GOT3 (cell line): ENCODE measurements at regions not wholly inside any gene's neighbourhood (a gene's known extent, or its start where the extent isn't known, plus 50 kb on each side); places are given as distances from the start of the nearest gene placed in this dataset.
A peak's percentile ranks its signal among the peaks of the same experiment; 100 is the strongest.
"Not testable (repeated sequence)": the region's sequence is repeated elsewhere in the genome, so short reads cannot be mapped to it uniquely, and the experiment has no call there.

Experiments used
- DNase-seq: peaks from one replicate; lab custom pipeline; 2025; ENCODE audit warnings: mixed read lengths; lab: John Stamatoyannopoulos, UW

GRCh38 chr3:158882445-158882844 is 80.6 kb downstream of the MFSD1 start:
- DNase-seq: no peak

GRCh38 chr3:158896729-158897128 is 94.9 kb downstream of the MFSD1 start:
- DNase-seq: no peak

GRCh38 chr3:158906749-158907148 is 104.9 kb downstream of the MFSD1 start:
- DNase-seq: no peak

GRCh38 chr3:158908187-158908734 is 106.4 kb downstream of the MFSD1 start:
- no peak for DNase-seq

- no peak for DNase-seq
Observed at GRCh38 chr3:158909870-158910269, 108.0 kb downstream of the MFSD1 start.

- DNase-seq: no peak
Observed at GRCh38 chr3:158911586-158911985, 109.7 kb downstream of the MFSD1 start.

GRCh38 chr3:158912188-158912587 is 110.3 kb downstream of the MFSD1 start:
- no peak for DNase-seq

- no peak for DNase-seq
Observed at GRCh38 chr3:158912621-158913020, 110.8 kb downstream of the MFSD1 start.

- DNase-seq: no peak
Observed at GRCh38 chr3:158916111-158916510, 114.3 kb downstream of the MFSD1 start.

GRCh38 chr3:158918008-158918407 is 116.2 kb downstream of the MFSD1 start:
- DNase-seq: peak; percentile 31

- DNase-seq: no peak
Observed at GRCh38 chr3:158918451-158918850, 116.6 kb downstream of the MFSD1 start.

GRCh38 chr3:158920371-158920770 is 118.5 kb downstream of the MFSD1 start:
- no peak for DNase-seq

GRCh38 chr3:158925021-158925420 is 123.2 kb downstream of the MFSD1 start:
- DNase-seq: no peak

GRCh38 chr3:158925828-158926494 is 124.1 kb downstream of the MFSD1 start:
- no peak for DNase-seq

GRCh38 chr3:158935846-158936245 is 134.0 kb downstream of the MFSD1 start:
- DNase-seq: no peak

- DNase-seq: no peak
Observed at GRCh38 chr3:158936530-158937113, 134.8 kb downstream of the MFSD1 start.

- DNase-seq: no peak
Observed at GRCh38 chr3:158950178-158950901, 148.5 kb downstream of the MFSD1 start.

- DNase-seq: no peak
Observed at GRCh38 chr3:158953131-158953530, 151.3 kb downstream of the MFSD1 start.

GRCh38 chr3:158954420-158954819 is 152.6 kb downstream of the MFSD1 start:
- DNase-seq: no peak

- not testable (repeated sequence) for DNase-seq
Observed at GRCh38 chr3:158957777-158958176, 155.9 kb downstream of the MFSD1 start.

- DNase-seq: no peak
Observed at GRCh38 chr3:158958873-158959272, 157.0 kb downstream of the MFSD1 start.

- DNase-seq: no peak
Observed at GRCh38 chr3:158961471-158961870, 159.6 kb downstream of the MFSD1 start.

GRCh38 chr3:158961911-158962310 is 160.1 kb downstream of the MFSD1 start:
- DNase-seq: no peak
